WTC11 (cell line): ENCODE measurements at regions not wholly inside any gene's neighbourhood (a gene's known extent, or its start where the extent isn't known, plus 50 kb on each side); places are given as distances from the start of the nearest gene placed in this dataset.

Experiments used
- ATAC-seq: fragments of 200-7000 bp; cut with Tn5 transposase; 2 replicates; pipeline ENCODE4 v1.10.0; 2021; ENCODE audit warnings: mild to moderate bottlenecking, moderate library complexity
- CTCF ChIA-PET: fragments of 300-600 bp; sonication (Branson Sonifier 250); formaldehyde crosslinking; loops from one replicate; lab custom pipeline; 2021; ENCODE audit warnings: antibody characterized with exemption; lab: Charles Lee
- POLR2A ChIA-PET: fragments of 350-600 bp; sonication (Branson Sonifier 250); formaldehyde crosslinking; loops from one replicate; lab custom pipeline; 2021; ENCODE audit warnings: antibody characterized with exemption; lab: Charles Lee
- DNase-seq: peaks from one replicate; pipeline ENCODE4 v3.0.0; 2021; ENCODE audit warnings: low spot score
- H3K27ac Mint-ChIP-seq: 2 replicates; pipeline ENCODE4 v1.8.0; 2021; ENCODE audit warnings: mixed read lengths
- H3K27me3 Mint-ChIP-seq: 2 replicates; pipeline ENCODE4 v1.8.0; 2021; ENCODE audit warnings: low read depth, mild to moderate bottlenecking, moderate library complexity, mixed read lengths
- H3K36me3 Mint-ChIP-seq: 2 replicates; pipeline ENCODE4 v1.8.0; 2021; ENCODE audit warnings: mixed read lengths
- H3K4me1 Mint-ChIP-seq: 2 replicates; pipeline ENCODE4 v1.8.0; 2022; ENCODE audit warnings: mixed read lengths
- H3K4me3 Mint-ChIP-seq: 2 replicates; pipeline ENCODE4 v1.8.0; 2021; ENCODE audit warnings: mild to moderate bottlenecking, moderate library complexity, mixed read lengths
- H3K9me3 Mint-ChIP-seq: 2 replicates; pipeline ENCODE4 v1.8.0; 2021; ENCODE audit warnings: mixed read lengths
- ATF2 ChIP-seq: sonication (generic); formaldehyde crosslinking; IDR thresholded peaks from 2 replicates; pipeline ENCODE4 v1.8.1; 2022; ENCODE audit warnings: low read depth, missing genetic modification reagents, borderline replicate concordance
- CREM ChIP-seq: sonication (generic); formaldehyde crosslinking; IDR thresholded peaks from 2 replicates; pipeline ENCODE4 v1.8.1; 2022; ENCODE audit warnings: mild to moderate bottlenecking, missing genetic modification reagents, moderate library complexity
- EMX1 ChIP-seq: fragments of 250-450 bp; sonication (Bioruptor Pico); IDR thresholded peaks from 2 replicates; pipeline ENCODE4 v1.8.0; 2021; ENCODE audit warnings: mild to moderate bottlenecking
- JAZF1 ChIP-seq: fragments of 250-450 bp; sonication (Bioruptor Pico); IDR thresholded peaks from 2 replicates; pipeline ENCODE4 v1.9.0; 2021; ENCODE audit warnings: moderate library complexity, mild to moderate bottlenecking, inconsistent platforms
- JUN ChIP-seq: sonication (generic); formaldehyde crosslinking; IDR thresholded peaks from 2 replicates; pipeline ENCODE4 v1.8.0; 2023; ENCODE audit warnings: mild to moderate bottlenecking, missing genetic modification reagents
- MXD4 ChIP-seq: fragments of 250-450 bp; sonication (Bioruptor Pico); IDR thresholded peaks from 2 replicates; pipeline ENCODE4 v1.8.0; 2021; ENCODE audit warnings: mild to moderate bottlenecking, moderate library complexity, borderline replicate concordance
- NFE2L1 ChIP-seq: sonication (generic); formaldehyde crosslinking; IDR thresholded peaks from 2 replicates; pipeline ENCODE4 v1.8.1; 2023; ENCODE audit warnings: missing genetic modification reagents
- OVOL2 ChIP-seq: fragments of 250-450 bp; sonication (Bioruptor Pico); IDR thresholded peaks from 2 replicates; pipeline ENCODE4 v1.9.0; 2021; ENCODE audit warnings: mild to moderate bottlenecking, borderline replicate concordance
- PREB ChIP-seq: sonication (generic); formaldehyde crosslinking; IDR thresholded peaks from 2 replicates; pipeline ENCODE4 v1.8.1; 2022; ENCODE audit warnings: mild to moderate bottlenecking, missing genetic modification reagents, moderate library complexity, borderline replicate concordance
- TP53 ChIP-seq: sonication (generic); formaldehyde crosslinking; IDR thresholded peaks from 2 replicates; pipeline ENCODE4 v1.8.1; 2023; ENCODE audit warnings: mild to moderate bottlenecking, missing genetic modification reagents
- ZMAT4 ChIP-seq: fragments of 250-450 bp; sonication (Bioruptor Pico); IDR thresholded peaks from 2 replicates; pipeline ENCODE4 v1.9.0; 2021; ENCODE audit warnings: mild to moderate bottlenecking
- ZNF138 ChIP-seq: sonication (generic); formaldehyde crosslinking; conservative IDR thresholded peaks from 2 replicates; pipeline ENCODE4 v1.8.1; 2022; ENCODE audit warnings: mild to moderate bottlenecking, moderate library complexity, missing genetic modification reagents
- ZNF219 ChIP-seq: sonication (generic); formaldehyde crosslinking; IDR thresholded peaks from 2 replicates; pipeline ENCODE4 v1.8.0; 2023; ENCODE audit warnings: missing genetic modification reagents, mild to moderate bottlenecking, borderline replicate concordance
- ZNF317 ChIP-seq: sonication (generic); formaldehyde crosslinking; IDR thresholded peaks from 2 replicates; pipeline ENCODE4 v1.8.1; 2023; ENCODE audit warnings: low read depth, mild to moderate bottlenecking, moderate library complexity, missing genetic modification reagents, borderline replicate concordance
- ZNF416 ChIP-seq: fragments of 250-450 bp; sonication (Bioruptor Pico); IDR thresholded peaks from 2 replicates; pipeline ENCODE4 v1.9.0; 2021; ENCODE audit warnings: mild to moderate bottlenecking, inconsistent platforms
- ZNF423 ChIP-seq: fragments of 250-450 bp; sonication (Bioruptor Pico); IDR thresholded peaks from 2 replicates; pipeline ENCODE4 v2.1.2; 2022; ENCODE audit warnings: mild to moderate bottlenecking, moderate library complexity
- ZNF532 ChIP-seq: fragments of 250-450 bp; sonication (Bioruptor Pico); IDR thresholded peaks from 2 replicates; pipeline ENCODE4 v1.9.0; 2021; ENCODE audit warnings: mild to moderate bottlenecking, borderline replicate concordance
- TF ChIP-seq, protein P1 (sequence below): sonication (generic); formaldehyde crosslinking; IDR thresholded peaks from 2 replicates; pipeline ENCODE4 v1.8.1; 2022; ENCODE audit warnings: low read depth, mild to moderate bottlenecking, moderate library complexity, missing genetic modification reagents, borderline replicate concordance
- TF ChIP-seq, protein P2 (sequence below): sonication (generic); formaldehyde crosslinking; IDR thresholded peaks from 2 replicates; pipeline ENCODE4 v1.8.0; 2022; ENCODE audit warnings: mild to moderate bottlenecking, missing genetic modification reagents
- TF ChIP-seq, protein P3 (sequence below): sonication (generic); formaldehyde crosslinking; IDR thresholded peaks from 2 replicates; pipeline ENCODE4 v1.8.0; 2023; ENCODE audit warnings: missing genetic modification reagents
- TF ChIP-seq, protein P4 (sequence below): fragments of 250-450 bp; sonication (Bioruptor Pico); IDR thresholded peaks from 2 replicates; pipeline ENCODE4 v1.9.0; 2021; ENCODE audit warnings: moderate library complexity, mild to moderate bottlenecking, inconsistent platforms, borderline replicate concordance

- H3K9me3 Mint-ChIP-seq = peaks cover 46% of the 10 kb centered on the region
- ChIA-PET CTCF (interaction anchor here (3.0 kb wide), 1 partner anchor 9 kb away, joined by 10 read pairs; no protein-coding TSS in a partner anchor), POLR2A (no interaction called here)
- H3K36me3 Mint-ChIP-seq = peaks cover 31% of the 10 kb centered on the region
- H3K27ac Mint-ChIP-seq = no peak overlapping the region
- DNase-seq = no peak
- TF ChIP-seq MXD4 (no peak), ZNF532 (CRISPR knock-in tag) (no peak), ZNF317 (CRISPR knock-in tag) (no peak), ZNF423 (CRISPR knock-in tag) (no peak), NFE2L1 (CRISPR knock-in tag) (no peak), JAZF1 (no peak), EMX1 (CRISPR knock-in tag) (no peak), ZNF138 (CRISPR knock-in tag) (no peak), ZNF219 (CRISPR knock-in tag) (no peak), ZNF416 (CRISPR knock-in tag) (no peak), TP53 (no peak)
- TF ChIP-seq, protein P1, sequence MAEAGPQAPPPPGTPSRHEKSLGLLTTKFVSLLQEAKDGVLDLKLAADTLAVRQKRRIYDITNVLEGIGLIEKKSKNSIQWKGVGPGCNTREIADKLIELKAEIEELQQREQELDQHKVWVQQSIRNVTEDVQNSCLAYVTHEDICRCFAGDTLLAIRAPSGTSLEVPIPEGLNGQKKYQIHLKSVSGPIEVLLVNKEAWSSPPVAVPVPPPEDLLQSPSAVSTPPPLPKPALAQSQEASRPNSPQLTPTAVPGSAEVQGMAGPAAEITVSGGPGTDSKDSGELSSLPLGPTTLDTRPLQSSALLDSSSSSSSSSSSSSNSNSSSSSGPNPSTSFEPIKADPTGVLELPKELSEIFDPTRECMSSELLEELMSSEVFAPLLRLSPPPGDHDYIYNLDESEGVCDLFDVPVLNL (CRISPR knock-in tag) = no peak
- TF ChIP-seq, protein P2, sequence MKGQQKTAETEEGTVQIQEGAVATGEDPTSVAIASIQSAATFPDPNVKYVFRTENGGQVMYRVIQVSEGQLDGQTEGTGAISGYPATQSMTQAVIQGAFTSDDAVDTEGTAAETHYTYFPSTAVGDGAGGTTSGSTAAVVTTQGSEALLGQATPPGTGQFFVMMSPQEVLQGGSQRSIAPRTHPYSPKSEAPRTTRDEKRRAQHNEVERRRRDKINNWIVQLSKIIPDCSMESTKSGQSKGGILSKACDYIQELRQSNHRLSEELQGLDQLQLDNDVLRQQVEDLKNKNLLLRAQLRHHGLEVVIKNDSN (CRISPR knock-in tag) = no peak
- peaks cover 8% of the 10 kb centered on the region; the same call in 1 of the 2 replicates for H3K4me1 Mint-ChIP-seq
- H3K27me3 Mint-ChIP-seq = no peaks in the 10 kb centered on the region; the same call in 1 of the 2 replicates
- no peak for ATAC-seq
- no peak overlapping the region for H3K4me3 Mint-ChIP-seq
Measured at GRCh38 chr16:72458035-72458434, 286.1 kb upstream of the PMFBP1 start.

DNA sequence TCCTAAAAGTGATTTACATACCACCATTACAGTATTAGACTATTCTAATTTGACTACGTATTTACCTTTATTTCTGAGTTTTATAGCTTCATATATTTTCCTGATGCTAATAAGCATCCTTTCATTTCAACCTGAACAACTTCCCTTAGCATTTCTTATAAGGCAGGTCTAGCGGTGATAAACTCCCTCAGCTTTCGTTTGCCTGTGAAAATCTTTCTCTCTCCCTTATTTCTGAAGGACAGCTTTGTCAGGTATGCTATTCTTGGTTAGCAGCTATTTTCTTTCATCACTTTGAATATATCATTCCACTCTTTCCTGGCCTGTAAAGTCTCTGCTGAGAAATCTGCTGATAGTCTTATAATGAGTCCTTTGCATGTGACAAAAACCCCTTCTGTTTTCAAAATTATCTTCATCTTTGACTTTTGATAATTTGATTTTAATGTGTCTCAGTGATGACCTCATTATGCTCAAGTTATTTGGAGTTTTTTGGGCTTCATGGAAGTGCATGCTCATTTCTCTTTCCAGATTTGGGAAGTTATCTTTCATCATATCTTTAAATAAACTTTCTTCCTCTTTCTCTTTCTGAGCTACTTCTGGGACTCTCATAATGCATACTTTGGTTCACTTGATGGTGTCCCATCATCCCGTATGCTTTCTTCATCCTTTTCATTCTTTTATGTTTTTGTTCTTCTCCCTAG lies 285.4 kb upstream of the PMFBP1 start:
- TF ChIP-seq PREB (CRISPR knock-in tag) (no peak), ATF2 (CRISPR knock-in tag) (no peak), MXD4 (no peak), JUN (CRISPR knock-in tag) (no peak), OVOL2 (CRISPR knock-in tag) (no peak), CREM (CRISPR knock-in tag) (no peak), ZMAT4 (CRISPR knock-in tag) (no peak)
- TF ChIP-seq, protein P1 (CRISPR knock-in tag) = no peak
- TF ChIP-seq, protein P3, sequence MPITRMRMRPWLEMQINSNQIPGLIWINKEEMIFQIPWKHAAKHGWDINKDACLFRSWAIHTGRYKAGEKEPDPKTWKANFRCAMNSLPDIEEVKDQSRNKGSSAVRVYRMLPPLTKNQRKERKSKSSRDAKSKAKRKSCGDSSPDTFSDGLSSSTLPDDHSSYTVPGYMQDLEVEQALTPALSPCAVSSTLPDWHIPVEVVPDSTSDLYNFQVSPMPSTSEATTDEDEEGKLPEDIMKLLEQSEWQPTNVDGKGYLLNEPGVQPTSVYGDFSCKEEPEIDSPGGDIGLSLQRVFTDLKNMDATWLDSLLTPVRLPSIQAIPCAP (CRISPR knock-in tag) = no peak
- TF ChIP-seq, protein P4, sequence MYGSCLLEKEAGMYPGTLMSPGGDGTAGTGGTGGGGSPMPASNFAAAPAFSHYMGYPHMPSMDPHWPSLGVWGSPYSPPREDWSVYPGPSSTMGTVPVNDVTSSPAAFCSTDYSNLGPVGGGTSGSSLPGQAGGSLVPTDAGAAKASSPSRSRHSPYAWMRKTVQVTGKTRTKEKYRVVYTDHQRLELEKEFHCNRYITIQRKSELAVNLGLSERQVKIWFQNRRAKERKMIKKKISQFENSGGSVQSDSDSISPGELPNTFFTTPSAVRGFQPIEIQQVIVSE (CRISPR knock-in tag) = no peak
- peaks cover 35% of the 10 kb centered on the region for H3K36me3 Mint-ChIP-seq
- peaks cover 8% of the 10 kb centered on the region; the same call in 1 of the 2 replicates for H3K4me1 Mint-ChIP-seq
- peaks cover 52% of the 10 kb centered on the region for H3K9me3 Mint-ChIP-seq
- no peak overlapping the region for H3K4me3 Mint-ChIP-seq
- POLR2A ChIA-PET = no interaction called here
- ATAC-seq (no peak), DNase-seq (no peak)
- no peak overlapping the region for H3K27ac Mint-ChIP-seq
- no peaks in the 10 kb centered on the region; the same call in 1 of the 2 replicates for H3K27me3 Mint-ChIP-seq
- CTCF ChIA-PET = interaction anchor here (3.0 kb wide), 1 partner anchor 10 kb away, joined by 10 read pairs; no protein-coding TSS in a partner anchor
